BJ (cell line): ENCODE measurements at regions not wholly inside any gene's neighbourhood (a gene's known extent, or its start where the extent isn't known, plus 50 kb on each side); places are given as distances from the start of the nearest gene placed in this dataset.
"Not testable (repeated sequence)": the region's sequence is repeated elsewhere in the genome, so short reads cannot be mapped to it uniquely, and the experiment has no call there.

ENCODE experiments used
- CTCF ChIA-PET: fragments of 350-600 bp; formaldehyde crosslinking; extraction: SDS; loops from one replicate; lab custom pipeline; 2021; ENCODE audit warnings: antibody characterized with exemption, inconsistent platforms; lab: Yijun Ruan, JAX
- POLR2A ChIA-PET: fragments of 300-600 bp; sonication (Branson Sonifier 250); formaldehyde crosslinking; extraction: SDS; loops from one replicate; lab custom pipeline; 2021; ENCODE audit warnings: antibody characterized with exemption; lab: Charles Lee
- DNase-seq: peaks from one replicate; pipeline ENCODE4 v3.0.0-alpha.2; 2011; ENCODE audit warnings: low read depth
- H3K27me3 ChIP-seq: 2 replicates; pipeline ENCODE4 v1.6.0; 2011; ENCODE audit warnings: low read length; ENCODE audit not compliant: control insufficient read depth, insufficient read depth
- H3K36me3 ChIP-seq: 2 replicates; pipeline ENCODE4 v1.5.1; 2011; ENCODE audit warnings: low read length; ENCODE audit not compliant: control insufficient read depth, insufficient read depth
- H3K4me3 ChIP-seq: 2 replicates; pipeline ENCODE4 v1.5.1; 2011; ENCODE audit warnings: low read depth, mild to moderate bottlenecking, control low read depth, low read length
- TF ChIP-seq, protein P1 (sequence below): IDR thresholded peaks from 2 replicates; pipeline ENCODE4 v1.5.1; 2011; ENCODE audit warnings: low read depth, mild to moderate bottlenecking, control low read depth, inconsistent platforms, low read length, moderate library complexity; ENCODE audit not compliant: insufficient read depth

GRCh38 chr17:5919089-5919488, 151.1 kb upstream of the WSCD1 start:
- H3K27me3 ChIP-seq: no peaks in the 10 kb centered on the region
- CTCF ChIA-PET: no interaction called here
- H3K4me3 ChIP-seq: no peak overlapping the region
- POLR2A ChIA-PET: no interaction called here
- TF ChIP-seq, protein P1, sequence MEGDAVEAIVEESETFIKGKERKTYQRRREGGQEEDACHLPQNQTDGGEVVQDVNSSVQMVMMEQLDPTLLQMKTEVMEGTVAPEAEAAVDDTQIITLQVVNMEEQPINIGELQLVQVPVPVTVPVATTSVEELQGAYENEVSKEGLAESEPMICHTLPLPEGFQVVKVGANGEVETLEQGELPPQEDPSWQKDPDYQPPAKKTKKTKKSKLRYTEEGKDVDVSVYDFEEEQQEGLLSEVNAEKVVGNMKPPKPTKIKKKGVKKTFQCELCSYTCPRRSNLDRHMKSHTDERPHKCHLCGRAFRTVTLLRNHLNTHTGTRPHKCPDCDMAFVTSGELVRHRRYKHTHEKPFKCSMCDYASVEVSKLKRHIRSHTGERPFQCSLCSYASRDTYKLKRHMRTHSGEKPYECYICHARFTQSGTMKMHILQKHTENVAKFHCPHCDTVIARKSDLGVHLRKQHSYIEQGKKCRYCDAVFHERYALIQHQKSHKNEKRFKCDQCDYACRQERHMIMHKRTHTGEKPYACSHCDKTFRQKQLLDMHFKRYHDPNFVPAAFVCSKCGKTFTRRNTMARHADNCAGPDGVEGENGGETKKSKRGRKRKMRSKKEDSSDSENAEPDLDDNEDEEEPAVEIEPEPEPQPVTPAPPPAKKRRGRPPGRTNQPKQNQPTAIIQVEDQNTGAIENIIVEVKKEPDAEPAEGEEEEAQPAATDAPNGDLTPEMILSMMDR: no peak
- DNase-seq: no peak
- H3K36me3 ChIP-seq: no peaks in the 10 kb centered on the region

GRCh38 chr17:5921512-5922282, 148.5 kb upstream of the WSCD1 start:
- Histone ChIP-seq H3K4me3 (no peak overlapping the region), H3K27me3 (no peaks in the 10 kb centered on the region), H3K36me3 (no peaks in the 10 kb centered on the region)
- ChIA-PET POLR2A (no interaction called here), CTCF (no interaction called here)
- DNase-seq: no peak
- TF ChIP-seq, protein P1: no peak

- TF ChIP-seq, protein P1: no peak
- DNase-seq: no peak
- Histone ChIP-seq H3K36me3 (no peaks in the 10 kb centered on the region), H3K4me3 (no peak overlapping the region), H3K27me3 (no peaks in the 10 kb centered on the region)
- ChIA-PET POLR2A (no interaction called here), CTCF (no interaction called here)
Observed at GRCh38 chr17:5922476-5922875, 147.7 kb upstream of the WSCD1 start.

- H3K27me3 ChIP-seq: no peaks in the 10 kb centered on the region
- H3K36me3 ChIP-seq: no peaks in the 10 kb centered on the region
- ChIA-PET CTCF (no interaction called here), POLR2A (no interaction called here)
- no peak for DNase-seq
- H3K4me3 ChIP-seq: no peak overlapping the region
- TF ChIP-seq, protein P1: no peak
Observed at GRCh38 chr17:5929721-5930120, 140.5 kb upstream of the WSCD1 start.

GRCh38 chr17:5930555-5930954, 139.6 kb upstream of the WSCD1 start:
- H3K36me3 ChIP-seq, H3K27me3 ChIP-seq, DNase-seq, CTCF ChIA-PET, POLR2A ChIA-PET, H3K4me3 ChIP-seq: not testable (repeated sequence)

DNA sequence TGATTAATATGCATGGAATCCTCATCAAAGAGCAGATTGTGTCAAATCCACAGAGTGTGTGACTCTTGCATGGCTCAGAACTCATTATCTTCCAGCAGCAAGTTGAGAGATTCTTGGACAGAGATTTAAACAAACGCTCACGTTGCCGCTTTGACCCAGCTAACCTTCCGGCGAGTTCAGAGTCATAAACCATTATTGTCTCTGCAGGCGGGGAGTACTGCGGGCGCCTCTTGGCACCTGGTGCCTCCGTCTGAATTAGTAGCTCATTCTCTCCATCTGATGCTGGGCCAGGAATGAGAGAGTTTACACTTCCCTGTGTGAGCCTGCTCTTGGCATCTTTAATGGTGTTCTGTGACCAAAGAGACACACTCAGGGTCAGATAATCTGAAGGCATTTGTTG, 138.6 kb upstream of the WSCD1 start:
- Histone ChIP-seq H3K27me3 (no peaks in the 10 kb centered on the region), H3K4me3 (no peak overlapping the region), H3K36me3 (no peaks in the 10 kb centered on the region)
- CTCF ChIA-PET: no interaction called here
- no peak for DNase-seq
- TF ChIP-seq, protein P1: no peak
- POLR2A ChIA-PET: no interaction called here
